ENCODE measurements at regions not wholly inside any gene's neighbourhood (a gene's known extent, or its start where the extent isn't known, plus 50 kb on each side); places are given as distances from the start of the nearest gene placed in this dataset.
"Not testable (repeated sequence)": the region's sequence is repeated elsewhere in the genome, so short reads cannot be mapped to it uniquely, and the experiment has no call there.

DNA sequence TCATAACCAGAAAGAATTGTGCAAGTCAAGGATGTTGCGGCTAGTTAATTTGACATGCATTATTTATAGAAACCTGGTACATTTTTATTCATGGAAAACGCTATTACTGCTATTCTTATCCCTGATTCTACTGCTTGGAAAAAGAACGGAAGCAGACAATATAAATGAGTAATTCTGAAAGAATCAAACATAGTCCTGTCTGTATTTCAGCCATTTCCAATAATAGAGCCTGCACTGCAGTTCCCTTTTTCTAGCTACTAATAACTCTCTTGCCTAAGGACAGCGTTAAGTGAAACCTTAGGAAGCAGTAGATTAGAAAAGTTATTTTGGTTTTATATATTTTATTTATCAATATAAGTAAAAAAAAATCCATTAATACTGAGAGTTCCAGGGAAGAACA is 414.9 kb downstream of the CYLC2 start:
- no peak for DNase-seq

DNA sequence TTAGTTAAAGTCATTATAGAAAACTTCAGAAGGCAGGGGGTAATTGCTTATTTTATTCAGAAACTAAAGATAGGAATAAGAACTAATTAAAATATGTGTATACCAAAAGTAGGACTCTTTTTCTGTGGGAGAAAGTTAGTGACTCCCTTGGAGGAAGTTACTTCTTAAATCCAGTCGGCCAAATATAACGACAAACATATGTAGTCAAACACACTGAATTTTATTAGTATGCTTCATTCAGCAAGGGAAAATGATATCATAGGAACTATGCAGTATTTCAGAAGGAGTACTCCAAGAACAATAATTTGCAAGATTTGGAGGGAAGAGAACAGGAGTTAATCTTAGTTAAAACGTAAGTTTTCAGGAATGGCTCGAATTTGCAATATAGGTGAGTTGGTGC is 432.6 kb downstream of the CYLC2 start:
- DNase-seq, result no peak

GRCh38 chr9:103430469-103430868 is 435.3 kb downstream of the CYLC2 start:
- DNase-seq, result no peak

GRCh38 chr9:103431809-103432208 is 436.7 kb downstream of the CYLC2 start:
- no peak for DNase-seq

GRCh38 chr9:103444176-103444575 is 449.0 kb downstream of the CYLC2 start:
- DNase-seq, result no peak

- no peak for DNase-seq
Observed at GRCh38 chr9:103458826-103459225, 463.7 kb downstream of the CYLC2 start.

DNA sequence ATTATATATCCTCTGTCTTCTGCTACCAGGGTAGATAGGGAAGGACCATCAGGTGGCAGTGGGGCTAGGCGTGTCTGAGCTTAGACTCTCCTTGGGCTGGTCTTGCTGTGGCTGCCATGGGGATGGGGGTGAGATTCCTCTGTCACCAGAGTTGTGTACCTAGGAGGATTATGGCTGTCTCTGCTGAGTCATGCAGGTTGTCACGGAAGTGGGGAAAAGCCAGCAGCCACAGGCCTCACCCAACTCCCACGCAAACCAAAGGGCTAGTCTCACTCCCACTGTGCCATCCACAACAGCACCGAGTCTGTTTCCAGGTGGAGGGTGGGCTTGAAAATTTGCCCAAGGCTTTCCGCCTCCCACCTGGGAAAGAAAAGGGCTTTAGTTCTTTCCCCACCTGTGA is 476.1 kb downstream of the CYLC2 start:
- no peak for DNase-seq

DNA sequence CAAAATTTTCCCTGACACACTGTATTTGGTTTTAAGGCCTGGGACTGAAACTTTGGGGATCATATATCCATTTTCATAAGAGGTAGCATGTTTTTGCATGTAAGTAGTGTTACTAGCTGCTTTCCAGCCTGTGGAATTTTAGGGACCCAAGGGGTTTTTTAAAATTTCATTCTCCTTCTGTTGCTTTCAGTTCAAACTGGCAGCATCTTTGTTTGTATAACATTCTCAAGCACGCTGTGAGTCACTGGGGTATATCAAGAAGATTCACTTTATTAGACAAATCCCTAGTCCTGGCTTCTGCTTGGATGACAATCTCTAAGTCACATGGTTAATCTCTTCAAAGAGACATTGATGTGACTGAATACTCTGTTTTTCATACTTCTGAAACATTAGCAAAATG is 479.0 kb downstream of the CYLC2 start:
- no peak for DNase-seq

GRCh38 chr9:103483471-103484096 is 488.5 kb downstream of the CYLC2 start:
- no peak for DNase-seq

- no peak for DNase-seq
Observed at GRCh38 chr9:103485138-103485537, 490.0 kb downstream of the CYLC2 start.

GRCh38 chr9:103514767-103515166 is 519.6 kb downstream of the CYLC2 start:
- DNase-seq, result no peak

- DNase-seq, result no peak
Observed at GRCh38 chr9:103522409-103522808, 527.3 kb downstream of the CYLC2 start.

DNA sequence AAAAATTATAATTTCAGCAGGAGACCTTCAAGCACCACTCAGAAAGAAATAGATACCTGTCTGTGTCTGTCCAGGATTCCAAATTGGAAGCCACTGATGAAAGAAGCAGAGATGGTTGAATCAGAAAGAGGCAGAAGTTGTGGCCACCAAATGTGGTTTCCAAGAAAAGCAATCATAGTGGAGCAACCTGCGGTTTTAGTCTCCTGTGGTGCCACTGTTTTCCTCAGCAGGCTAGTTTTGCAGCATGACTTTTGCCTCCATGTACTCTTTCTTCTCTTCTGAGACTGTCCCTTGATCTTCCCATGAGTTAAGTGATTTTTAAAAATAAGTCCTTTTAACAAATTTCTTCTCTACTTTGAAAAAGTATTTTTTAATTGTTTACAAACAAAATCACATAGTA is 535.8 kb downstream of the CYLC2 start:
- DNase-seq, result no peak

DNA sequence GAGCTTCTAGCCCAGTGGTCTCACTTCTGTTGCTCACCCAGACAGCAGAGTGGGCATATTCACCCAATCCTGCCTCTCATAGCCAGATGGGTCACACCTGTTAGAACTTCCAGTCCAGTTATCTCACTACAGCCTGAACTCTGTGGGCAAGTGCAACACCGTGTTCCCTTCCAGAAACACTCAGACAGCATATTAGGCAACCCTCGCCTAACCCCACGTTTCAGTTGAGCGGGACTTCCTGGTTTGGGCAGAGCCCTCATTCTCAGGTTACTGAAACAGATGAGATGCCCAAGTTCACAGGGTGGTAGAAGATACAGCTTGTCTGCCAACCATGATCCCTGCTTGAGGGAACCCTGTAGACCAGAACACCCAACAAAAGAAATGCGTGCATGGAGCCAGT is 538.2 kb downstream of the CYLC2 start:
- no peak for DNase-seq

DNA sequence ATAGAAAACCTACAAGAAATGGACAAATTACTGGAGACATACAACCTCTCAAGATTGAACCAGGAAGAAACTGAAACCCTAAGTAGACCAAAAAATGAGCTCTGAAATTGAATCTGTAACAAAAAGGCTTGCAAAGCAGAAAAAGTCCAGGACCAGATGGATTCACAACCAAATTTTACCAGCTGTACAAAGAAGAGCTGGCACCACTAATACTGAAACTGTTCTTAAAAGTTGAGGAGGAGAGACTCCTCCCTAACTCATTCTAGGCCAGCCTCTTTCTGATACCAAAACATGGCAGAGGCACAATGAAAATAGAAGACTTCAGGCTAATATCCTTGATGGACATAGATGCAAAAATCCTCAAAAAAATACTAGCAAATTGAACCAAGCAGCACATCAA is 542.3 kb downstream of the CYLC2 start:
- no peak for DNase-seq

DNA sequence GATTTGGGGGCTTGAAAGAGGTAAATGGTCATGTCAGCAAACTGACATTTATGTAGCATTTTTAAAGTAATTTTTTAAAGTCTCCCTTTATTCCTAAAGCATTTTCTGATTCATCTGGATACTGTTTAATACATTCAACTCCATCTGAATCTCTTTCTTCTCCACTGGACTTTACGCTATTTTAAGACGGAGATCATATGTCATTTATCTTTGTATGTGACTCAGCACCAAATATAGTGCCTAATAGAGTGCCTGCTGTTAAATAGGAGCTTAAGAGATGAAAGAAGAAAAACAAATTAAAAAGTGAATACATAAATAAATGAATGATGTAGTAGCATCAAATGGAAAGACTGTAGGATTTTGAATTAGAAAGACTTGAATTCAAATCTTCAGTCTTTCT is 548.8 kb upstream of the SMC2 start:
- no peak for DNase-seq

DNA sequence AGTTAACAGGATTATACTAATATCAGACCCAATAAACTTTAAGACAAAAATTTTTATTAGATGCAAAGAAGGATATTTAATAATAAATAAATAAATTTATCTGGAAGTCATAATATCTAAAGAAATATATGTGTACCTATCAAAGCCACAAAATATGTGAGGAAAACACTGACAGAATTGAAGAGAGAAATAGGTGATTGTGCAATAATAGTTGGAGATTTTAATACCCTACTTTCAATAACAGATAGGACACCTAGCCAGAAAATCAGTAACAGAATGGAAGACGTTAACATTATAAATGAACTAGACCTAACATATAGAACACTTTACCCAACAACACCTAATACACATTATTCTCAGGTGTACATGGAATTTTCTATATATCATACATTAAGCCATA is 541.4 kb upstream of the SMC2 start:
- no peak for DNase-seq

DNA sequence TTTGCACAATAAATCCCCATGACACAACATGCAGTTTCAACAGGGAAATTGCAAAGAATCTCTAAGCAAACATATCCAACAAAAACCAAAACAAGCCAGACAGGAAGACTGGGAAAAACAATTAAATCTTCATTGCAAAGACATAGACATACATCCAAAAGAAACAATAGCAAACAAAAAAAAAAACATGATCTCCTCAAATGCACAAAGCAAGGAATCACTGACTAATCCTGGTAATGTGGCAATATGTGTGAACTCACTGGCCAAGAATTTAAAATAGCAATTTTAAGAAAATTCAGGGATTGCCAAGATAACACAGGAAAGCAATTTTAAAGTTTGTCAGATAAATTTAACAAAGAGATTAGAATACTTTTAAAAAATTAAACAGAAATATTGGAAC is 520.1 kb upstream of the SMC2 start:
- no peak for DNase-seq

DNA sequence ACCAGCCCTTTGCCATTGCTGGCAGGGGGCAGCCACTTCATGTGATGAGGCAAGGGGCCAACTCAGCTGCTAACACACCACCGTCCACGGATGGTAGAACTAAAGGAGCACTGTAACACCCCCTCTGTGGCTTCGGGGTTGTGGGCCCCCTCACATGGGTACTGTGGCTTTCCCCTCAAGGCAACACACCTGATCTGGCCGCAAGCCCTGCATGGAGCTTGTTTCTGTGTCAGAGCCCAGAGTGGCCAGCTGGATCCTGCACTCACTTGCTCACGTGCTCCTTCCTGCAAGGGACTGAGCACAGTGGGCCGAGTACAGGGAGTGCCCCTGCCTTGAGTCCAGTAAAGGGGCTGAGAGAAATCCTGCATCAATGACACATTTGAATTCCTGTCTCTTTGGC is 507.4 kb upstream of the SMC2 start:
- no peak for DNase-seq

DNA sequence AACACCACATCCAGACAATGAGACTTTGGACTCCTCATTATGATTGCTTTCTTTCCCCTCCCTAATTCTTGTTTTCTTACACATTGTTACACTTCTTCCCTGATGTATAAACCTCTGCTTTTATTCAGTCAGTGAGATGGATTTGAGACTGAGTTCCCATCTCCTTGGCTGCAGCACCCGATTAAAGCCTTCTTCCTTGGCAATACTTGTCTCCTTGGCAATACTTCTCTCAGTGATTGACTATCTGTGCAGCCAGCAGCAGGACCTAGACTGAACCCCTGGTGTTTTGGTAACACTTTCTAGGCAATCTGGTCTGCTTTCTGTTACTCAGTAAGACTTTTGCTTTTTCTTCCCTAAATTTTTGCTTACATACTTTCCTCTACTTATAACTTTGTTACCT is 492.8 kb upstream of the SMC2 start:
- no peak for DNase-seq

GRCh38 chr9:103611950-103612349 is 482.2 kb upstream of the SMC2 start:
- DNase-seq, result not testable (repeated sequence)

- DNase-seq, result no peak
Observed at GRCh38 chr9:103615994-103616393, 478.1 kb upstream of the SMC2 start.

DNA sequence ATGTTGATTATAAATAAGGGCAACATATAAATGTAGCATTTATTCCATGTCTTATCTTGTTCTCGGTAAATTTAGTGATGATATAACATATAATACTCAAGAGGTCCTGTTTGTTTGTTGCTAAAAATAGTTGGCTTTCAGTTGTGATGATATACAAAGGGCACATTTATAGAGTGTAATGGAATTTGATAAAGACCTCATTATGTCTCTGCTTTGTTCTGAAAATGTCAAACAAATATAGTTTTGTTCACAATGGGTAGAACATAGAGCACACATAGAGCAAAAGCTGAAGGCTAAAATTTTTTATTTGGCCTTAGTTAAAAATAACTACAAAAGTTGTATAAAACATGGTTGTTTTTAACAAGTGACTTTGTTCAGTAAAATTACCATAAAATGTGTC is 477.1 kb upstream of the SMC2 start:
- no peak for DNase-seq

DNA sequence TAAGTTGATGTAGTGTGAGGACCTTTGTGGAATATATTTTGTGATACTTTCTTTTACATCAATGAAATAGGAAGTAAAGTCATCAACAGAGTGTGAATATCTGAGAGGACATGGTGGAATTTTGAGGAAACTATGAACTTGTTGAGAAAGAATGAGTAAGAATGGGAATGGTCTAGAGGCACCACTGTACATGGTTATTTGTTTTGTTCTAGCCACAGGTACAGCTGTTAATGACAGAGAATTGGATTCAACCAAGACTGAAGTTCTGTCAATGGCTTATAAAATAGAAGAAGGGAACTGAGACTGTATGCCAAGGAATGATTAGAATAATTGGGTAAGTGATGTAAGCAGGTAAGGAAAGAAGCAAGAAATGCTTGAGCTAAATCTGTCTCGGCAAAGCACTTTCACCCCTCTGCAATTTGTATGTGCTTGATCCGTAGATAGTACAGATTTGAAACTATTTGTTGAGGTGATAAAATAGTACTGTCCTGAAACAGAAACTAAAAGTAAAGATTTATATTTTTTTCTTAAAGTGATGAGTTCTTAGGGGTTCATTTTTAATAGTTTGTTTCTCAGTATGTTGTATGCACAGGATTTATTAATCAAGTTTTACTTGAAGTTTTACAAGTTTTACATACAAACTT is 468.8 kb upstream of the SMC2 start:
- no peak for DNase-seq

DNA sequence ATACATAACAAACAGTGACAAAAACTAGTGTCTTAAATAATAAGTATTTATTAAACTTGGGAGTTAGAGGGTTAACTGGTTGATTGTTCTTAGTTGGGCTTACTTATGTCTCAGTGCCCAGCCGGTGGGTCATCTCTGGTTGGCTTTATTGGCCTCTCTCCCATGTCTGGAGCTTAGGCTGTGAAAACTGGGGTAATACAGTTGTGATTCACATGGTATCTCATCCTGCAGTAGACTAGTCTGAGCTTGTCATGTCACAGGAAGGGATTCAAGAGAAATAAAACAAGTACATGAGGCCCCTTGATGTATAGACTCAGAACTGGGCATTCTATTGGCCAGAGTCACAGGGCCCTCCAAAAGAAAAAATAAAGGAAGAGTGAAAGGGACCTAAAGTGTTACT is 466.4 kb upstream of the SMC2 start:
- no peak for DNase-seq

Data from CD4-positive, alpha-beta T cell treated with Interleukin-21 for 1 hour (primary cell).